A673 (cell line): ENCODE measurements at regions not wholly inside any gene's neighbourhood (a gene's known extent, or its start where the extent isn't known, plus 50 kb on each side); places are given as distances from the start of the nearest gene placed in this dataset.
A peak's percentile ranks its signal among the peaks of the same experiment; 100 is the strongest.

Experiments
- BruUV-seq: library from RNA; stranded (reverse); fragments of 400-500 nt; replicated peaks from 2 replicates; lab custom pipeline; 2021; lab: Mats Ljungman, UMichigan
- CTCF ChIA-PET: fragments of 300-600 bp; sonication (Branson Sonifier 250); formaldehyde crosslinking; loops from one replicate; lab custom pipeline; 2022; ENCODE audit warnings: antibody characterized with exemption; lab: Charles Lee
- POLR2A ChIA-PET: fragments of 300-600 bp; sonication (Branson Sonifier 250); formaldehyde crosslinking; loops from one replicate; lab custom pipeline; 2022; ENCODE audit warnings: antibody characterized with exemption; ENCODE audit not compliant: low non-redundant PET; lab: Charles Lee
- DNase-seq: peaks from one replicate; pipeline ENCODE4 v3.0.0-alpha.2; 2015; ENCODE audit warnings: low spot score
- H3K27ac ChIP-seq: fragments of 200-600 bp; sonication (generic); 2 replicates; pipeline ENCODE4 v1.5.1; 2016; ENCODE audit warnings: mixed run types, low read depth, mild to moderate bottlenecking, mixed read lengths, antibody characterized with exemption, low read length; ENCODE audit not compliant: poor library complexity, severe bottlenecking
- H3K27me3 ChIP-seq: fragments of 200-600 bp; sonication (generic); replicated peaks from 2 replicates; pipeline ENCODE4 v1.6.1; 2017; ENCODE audit warnings: mixed run types, low read depth, mild to moderate bottlenecking, mixed read lengths, antibody characterized with exemption, low read length; ENCODE audit not compliant: insufficient read depth, poor library complexity
- H3K36me3 ChIP-seq: fragments of 200-600 bp; sonication (generic); 2 replicates; pipeline ENCODE4 v1.6.1; 2016; ENCODE audit warnings: mixed run types, mild to moderate bottlenecking, mixed read lengths, antibody characterized with exemption, low read length; ENCODE audit not compliant: insufficient read depth, poor library complexity, severe bottlenecking
- H3K4me1 ChIP-seq: fragments of 200-600 bp; sonication (generic); 2 replicates; pipeline ENCODE4 v1.6.1; 2017; ENCODE audit warnings: mixed run types, mild to moderate bottlenecking, mixed read lengths, antibody characterized with exemption, low read length; ENCODE audit not compliant: insufficient read depth, poor library complexity, severe bottlenecking
- H3K4me3 ChIP-seq: fragments of 200-600 bp; sonication (generic); 2 replicates; pipeline ENCODE4 v1.5.1; 2016; ENCODE audit warnings: low read depth, mixed run types, mild to moderate bottlenecking, mixed read lengths, low read length; ENCODE audit not compliant: poor library complexity, severe bottlenecking
- H3K9me3 ChIP-seq: fragments of 200-600 bp; sonication (generic); 2 replicates; pipeline ENCODE4 v1.6.1; 2016; ENCODE audit warnings: mixed run types, low read depth, mild to moderate bottlenecking, mixed read lengths, antibody characterized with exemption, low read length; ENCODE audit not compliant: poor library complexity, severe bottlenecking
- EZH2 ChIP-seq: fragments of 200-600 bp; sonication (generic); IDR thresholded peaks from 2 replicates; pipeline ENCODE4 v1.6.1; 2017; ENCODE audit warnings: borderline replicate concordance, low read depth, mild to moderate bottlenecking, mixed read lengths, antibody characterized with exemption, low read length; ENCODE audit not compliant: poor library complexity, severe bottlenecking
- intact Hi-C: fragments of 100-400 bp; cut with micrococcal nuclease; formaldehyde crosslinking; loops from one replicate; pipeline ENCODE4 v1.10.0; 2022; ENCODE audit not compliant: unreplicated experiment
- TF ChIP-seq, protein P1 (sequence below): fragments of 300-800, 200-600 bp; sonication (generic); conservative IDR thresholded peaks from 2 replicates; pipeline ENCODE4 v1.5.1; 2017; ENCODE audit warnings: low read depth, mild to moderate bottlenecking, antibody characterized with exemption, low read length, moderate library complexity, mixed read lengths

DNA sequence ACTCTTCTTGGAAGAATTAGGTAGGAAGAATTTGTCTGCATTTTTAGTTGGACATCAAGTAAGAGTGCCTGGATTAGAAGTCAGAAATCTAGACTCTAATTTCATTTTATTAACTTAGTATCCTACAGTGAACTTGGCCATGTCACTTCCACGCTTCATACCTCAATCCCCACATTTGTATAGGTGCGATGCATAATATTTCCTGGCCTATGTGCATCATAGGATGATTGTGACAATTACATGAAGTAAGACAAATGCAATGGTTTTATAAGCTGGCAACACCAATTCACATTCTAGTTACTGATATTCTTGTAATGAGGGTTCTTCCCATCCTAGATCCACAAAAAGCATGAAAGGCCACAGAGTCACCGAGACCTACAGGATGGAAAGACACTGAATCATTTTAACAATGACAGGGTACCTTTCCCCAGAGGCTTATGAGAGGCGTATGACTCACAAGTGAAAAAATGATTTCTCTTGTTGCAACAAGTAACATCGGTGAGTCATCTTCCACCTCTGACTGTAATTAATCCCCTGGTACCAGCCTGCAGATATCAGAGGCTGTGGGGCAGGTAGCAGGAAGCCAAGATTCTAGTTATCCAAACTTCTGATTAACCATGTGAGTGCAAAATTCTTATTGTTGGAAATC is 56.0 kb upstream of the OR5AK2 start:
- intact Hi-C loops = no loop called here
- H3K36me3 ChIP-seq = no peaks in the 10 kb centered on the region
- ChIA-PET POLR2A (no interaction called here), CTCF (no interaction called here)
- no peaks in the 10 kb centered on the region for H3K9me3 ChIP-seq
- H3K27ac ChIP-seq = no peak overlapping the region
- H3K4me1 ChIP-seq = no peaks in the 10 kb centered on the region
- no peaks in the 10 kb centered on the region for H3K27me3 ChIP-seq
- H3K4me3 ChIP-seq = no peak overlapping the region
- TF ChIP-seq, protein P1, sequence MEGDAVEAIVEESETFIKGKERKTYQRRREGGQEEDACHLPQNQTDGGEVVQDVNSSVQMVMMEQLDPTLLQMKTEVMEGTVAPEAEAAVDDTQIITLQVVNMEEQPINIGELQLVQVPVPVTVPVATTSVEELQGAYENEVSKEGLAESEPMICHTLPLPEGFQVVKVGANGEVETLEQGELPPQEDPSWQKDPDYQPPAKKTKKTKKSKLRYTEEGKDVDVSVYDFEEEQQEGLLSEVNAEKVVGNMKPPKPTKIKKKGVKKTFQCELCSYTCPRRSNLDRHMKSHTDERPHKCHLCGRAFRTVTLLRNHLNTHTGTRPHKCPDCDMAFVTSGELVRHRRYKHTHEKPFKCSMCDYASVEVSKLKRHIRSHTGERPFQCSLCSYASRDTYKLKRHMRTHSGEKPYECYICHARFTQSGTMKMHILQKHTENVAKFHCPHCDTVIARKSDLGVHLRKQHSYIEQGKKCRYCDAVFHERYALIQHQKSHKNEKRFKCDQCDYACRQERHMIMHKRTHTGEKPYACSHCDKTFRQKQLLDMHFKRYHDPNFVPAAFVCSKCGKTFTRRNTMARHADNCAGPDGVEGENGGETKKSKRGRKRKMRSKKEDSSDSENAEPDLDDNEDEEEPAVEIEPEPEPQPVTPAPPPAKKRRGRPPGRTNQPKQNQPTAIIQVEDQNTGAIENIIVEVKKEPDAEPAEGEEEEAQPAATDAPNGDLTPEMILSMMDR = no peak
- no peak for TF ChIP-seq EZH2
- peak; percentile 10 for DNase-seq
- BruUV-seq = no TSS peak

DNA sequence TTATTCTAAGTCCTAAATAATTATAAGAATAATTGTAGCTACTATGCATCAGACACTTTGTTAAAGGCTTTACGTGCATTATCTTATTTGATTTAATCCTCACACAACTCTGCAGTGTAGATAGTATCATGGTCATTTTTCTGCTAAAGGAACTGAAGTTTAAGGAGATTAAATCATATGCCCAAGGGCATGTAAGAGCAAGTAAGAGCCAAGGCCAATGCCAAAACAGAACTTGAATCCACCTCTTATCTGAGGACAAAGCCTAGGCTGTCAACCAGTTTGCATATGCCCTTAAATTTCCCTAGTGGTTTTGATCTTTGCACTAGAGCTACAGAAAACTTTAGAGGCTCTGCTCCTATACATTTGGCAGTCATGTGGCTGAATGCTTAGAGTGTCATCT is 65.6 kb upstream of the OR5AK2 start:
- no peak for TF ChIP-seq EZH2
- TF ChIP-seq, protein P1 = no peak
- no peak for DNase-seq
- Histone ChIP-seq H3K36me3 (no peaks in the 10 kb centered on the region), H3K4me3 (no peak overlapping the region), H3K27ac (no peak overlapping the region), H3K9me3 (no peaks in the 10 kb centered on the region), H3K4me1 (no peaks in the 10 kb centered on the region), H3K27me3 (no peaks in the 10 kb centered on the region)
- intact Hi-C loops = no loop called here
- POLR2A ChIA-PET = no interaction called here
- no TSS peak for BruUV-seq
- CTCF ChIA-PET = interaction anchor here (0.6 kb wide), 1 partner anchor 109 kb away, joined by 3 read pairs; no protein-coding TSS in a partner anchor

DNA sequence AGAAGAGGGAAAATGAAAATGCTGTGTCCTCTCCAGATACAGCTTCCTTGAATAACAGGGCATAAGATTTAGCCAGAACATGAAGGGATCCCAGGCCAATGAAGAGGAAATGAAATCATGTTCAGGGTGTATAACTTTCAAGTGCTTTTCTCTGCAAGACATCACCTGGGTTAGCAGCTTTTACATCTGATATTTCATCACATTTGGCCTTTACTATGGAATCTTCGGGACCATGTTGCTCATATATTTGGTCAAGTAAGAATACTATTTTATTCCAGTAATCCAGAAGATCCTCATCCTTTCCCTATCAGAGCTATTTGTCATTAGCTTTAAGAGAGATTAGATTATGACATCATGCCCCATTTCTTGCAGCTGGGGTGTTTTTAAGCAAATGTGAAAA is 66.3 kb upstream of the OR5AK2 start:
- H3K27ac ChIP-seq = no peak overlapping the region
- CTCF ChIA-PET = no interaction called here
- POLR2A ChIA-PET = no interaction called here
- no peaks in the 10 kb centered on the region for H3K9me3 ChIP-seq
- no TSS peak for BruUV-seq
- TF ChIP-seq, protein P1 = no peak
- no peak for TF ChIP-seq EZH2
- H3K36me3 ChIP-seq = no peaks in the 10 kb centered on the region
- H3K4me1 ChIP-seq = no peaks in the 10 kb centered on the region
- no peaks in the 10 kb centered on the region for H3K27me3 ChIP-seq
- H3K4me3 ChIP-seq = no peak overlapping the region
- DNase-seq = no peak
- intact Hi-C loops = no loop called here
